Neural cell (in vitro differentiated cells): ENCODE measurements at regions not wholly inside any gene's neighbourhood (a gene's known extent, or its start where the extent isn't known, plus 50 kb on each side); places are given as distances from the start of the nearest gene placed in this dataset.

Experiments used
- H2AFZ ChIP-seq: fragments of 200-600, 300-800 bp; sonication (generic), shearing (Covaris generic); 2 replicates; pipeline ENCODE4 v1.6.0; 2014; ENCODE audit warnings: low read depth, mild to moderate bottlenecking, antibody characterized with exemption, low read length, moderate library complexity
- H3F3A ChIP-seq: fragments of 200-600 bp; shearing (Covaris generic); 2 replicates; pipeline ENCODE4 v1.6.1; 2016; ENCODE audit warnings: mild to moderate bottlenecking, moderate library complexity, mixed read lengths, antibody characterized with exemption, low read length; ENCODE audit not compliant: insufficient read depth, poor library complexity, severe bottlenecking
- H3K27ac ChIP-seq: fragments of 200-600, 300-800 bp; sonication (generic), shearing (Covaris generic); 2 replicates; pipeline ENCODE4 v1.5.1; 2014; ENCODE audit warnings: mild to moderate bottlenecking, low read length, moderate library complexity
- H3K27me3 ChIP-seq: fragments of 300-800, 200-600 bp; sonication (generic), shearing (Covaris generic); 2 replicates; pipeline ENCODE4 v1.6.0; 2014; ENCODE audit warnings: mild to moderate bottlenecking, low read depth, low read length, moderate library complexity; ENCODE audit not compliant: insufficient read depth
- H3K36me3 ChIP-seq: fragments of 300-800, 200-600 bp; sonication (generic), shearing (Covaris generic); 2 replicates; pipeline ENCODE4 v1.5.1; 2014; ENCODE audit warnings: mild to moderate bottlenecking, antibody characterized with exemption, low read length, moderate library complexity; ENCODE audit not compliant: insufficient read depth
- H3K4me2 ChIP-seq: fragments of 300-800, 200-600 bp; sonication (generic), shearing (Covaris generic); 2 replicates; pipeline ENCODE4 v1.6.0; 2014; ENCODE audit warnings: mild to moderate bottlenecking, low read length
- H3K4me3 ChIP-seq: fragments of 300-800, 200-600 bp; sonication (generic), shearing (Covaris generic); 2 replicates; pipeline ENCODE4 v1.5.1; 2014; ENCODE audit warnings: mild to moderate bottlenecking, low read length, moderate library complexity
- H3K79me2 ChIP-seq: fragments of 200-600 bp; shearing (Covaris generic); replicated peaks from 2 replicates; pipeline ENCODE4 v1.6.0; 2014; ENCODE audit warnings: mild to moderate bottlenecking, low read length, moderate library complexity; ENCODE audit not compliant: insufficient read depth
- H3K9ac ChIP-seq: fragments of 300-800, 200-600 bp; sonication (generic), shearing (Covaris generic); 2 replicates; pipeline ENCODE4 v1.6.1; 2016; ENCODE audit warnings: mild to moderate bottlenecking, low read length, mixed read lengths
- H3K9me2 ChIP-seq: fragments of 200-600 bp; shearing (Covaris generic); 2 replicates; pipeline ENCODE4 v1.6.1; 2016; ENCODE audit warnings: mild to moderate bottlenecking, low read length, mixed read lengths; ENCODE audit not compliant: insufficient read depth
- H3K9me3 ChIP-seq: fragments of 200-600, 300-800 bp; sonication (generic), shearing (Covaris generic); 2 replicates; pipeline ENCODE4 v1.6.1; 2016; ENCODE audit warnings: mild to moderate bottlenecking, mixed run types, low read length, moderate library complexity, mixed read lengths
- H4K20me1 ChIP-seq: fragments of 200-600 bp; shearing (Covaris generic); 2 replicates; pipeline ENCODE4 v1.6.1; 2016; ENCODE audit warnings: mild to moderate bottlenecking, mixed run types; ENCODE audit not compliant: insufficient read depth
- EP300 ChIP-seq: fragments of 450-650 bp; conservative IDR thresholded peaks from 2 replicates; pipeline ENCODE4 v1.6.1; 2014; ENCODE audit warnings: antibody characterized with exemption, mild to moderate bottlenecking, moderate library complexity; ENCODE audit not compliant: poor library complexity, severe bottlenecking
- EZH2 ChIP-seq: fragments of 200-600, 300-800 bp; shearing (Covaris generic), sonication (generic); IDR thresholded peaks from 2 replicates; pipeline ENCODE4 v1.6.1; 2014; ENCODE audit warnings: antibody characterized with exemption, low read length, borderline replicate concordance, mild to moderate bottlenecking; ENCODE audit not compliant: insufficient read depth, poor library complexity, severe bottlenecking
- MXI1 ChIP-seq: fragments of 450-650 bp; conservative IDR thresholded peaks from 2 replicates; pipeline ENCODE4 v1.6.1; 2014; ENCODE audit warnings: antibody characterized with exemption, mild to moderate bottlenecking; ENCODE audit not compliant: poor library complexity, severe bottlenecking
- POLR2AphosphoS5 ChIP-seq: IDR thresholded peaks from 2 replicates; pipeline ENCODE4 v1.6.1; 2012
- RAD21 ChIP-seq: fragments of 450-650 bp; conservative IDR thresholded peaks from 2 replicates; pipeline ENCODE4 v1.6.1; 2014; ENCODE audit warnings: antibody characterized with exemption, mild to moderate bottlenecking, moderate library complexity
- SMC3 ChIP-seq: fragments of 450-650 bp; conservative IDR thresholded peaks from 2 replicates; pipeline ENCODE4 v1.6.1; 2014; ENCODE audit warnings: antibody characterized with exemption, mild to moderate bottlenecking, moderate library complexity; ENCODE audit not compliant: poor library complexity
- TAF1 ChIP-seq: IDR thresholded peaks from 2 replicates; pipeline ENCODE4 v1.6.1; 2012; ENCODE audit warnings: low read depth
- TF ChIP-seq, protein P1 (sequence below): IDR thresholded peaks from 2 replicates; pipeline ENCODE4 v1.6.1; 2012; ENCODE audit warnings: borderline replicate concordance
- TF ChIP-seq, protein P2 (sequence below): fragments of 450-650 bp; IDR thresholded peaks from 2 replicates; pipeline ENCODE4 v1.5.1; 2014; ENCODE audit warnings: antibody characterized with exemption, mild to moderate bottlenecking, moderate library complexity; ENCODE audit not compliant: poor library complexity, severe bottlenecking

DNA sequence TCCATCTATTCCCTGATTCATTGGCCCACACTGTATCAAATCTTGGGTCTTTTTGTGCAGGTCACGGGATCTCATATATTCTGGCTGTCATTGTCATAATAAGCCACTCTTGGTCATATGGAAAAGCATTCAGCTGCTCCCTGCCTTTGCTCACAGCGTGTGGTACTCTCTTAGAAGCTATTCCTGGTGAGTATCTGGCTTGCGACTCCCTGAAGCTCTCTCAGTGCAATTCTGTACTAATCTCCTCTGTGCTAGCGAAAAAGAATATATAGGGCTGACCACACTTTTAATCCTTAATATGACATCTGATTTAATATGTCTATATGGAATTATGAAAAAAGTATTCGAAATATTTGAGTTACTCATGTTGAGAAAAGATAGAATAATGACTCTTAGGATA, 440.8 kb upstream of the GBE1 start:
- Histone ChIP-seq H3K4me3 (no peak overlapping the region), H3F3A (no peaks in the 10 kb centered on the region), H2AFZ (no peak overlapping the region), H3K9me2 (no peaks in the 10 kb centered on the region), H3K27ac (peak overlapping the region; percentile 25), H3K79me2 (no peaks in the 10 kb centered on the region), H3K4me2 (no peak overlapping the region), H3K27me3 (no peaks in the 10 kb centered on the region), H3K36me3 (no peaks in the 10 kb centered on the region), H4K20me1 (no peaks in the 10 kb centered on the region), H3K9ac (no peak overlapping the region), H3K9me3 (no peaks in the 10 kb centered on the region)
- TF ChIP-seq POLR2AphosphoS5 (peak; percentile 64), EP300 (peak; percentile 81), MXI1 (no peak), TAF1 (no peak), RAD21 (peak; percentile 19)
- TF ChIP-seq, protein P1, sequence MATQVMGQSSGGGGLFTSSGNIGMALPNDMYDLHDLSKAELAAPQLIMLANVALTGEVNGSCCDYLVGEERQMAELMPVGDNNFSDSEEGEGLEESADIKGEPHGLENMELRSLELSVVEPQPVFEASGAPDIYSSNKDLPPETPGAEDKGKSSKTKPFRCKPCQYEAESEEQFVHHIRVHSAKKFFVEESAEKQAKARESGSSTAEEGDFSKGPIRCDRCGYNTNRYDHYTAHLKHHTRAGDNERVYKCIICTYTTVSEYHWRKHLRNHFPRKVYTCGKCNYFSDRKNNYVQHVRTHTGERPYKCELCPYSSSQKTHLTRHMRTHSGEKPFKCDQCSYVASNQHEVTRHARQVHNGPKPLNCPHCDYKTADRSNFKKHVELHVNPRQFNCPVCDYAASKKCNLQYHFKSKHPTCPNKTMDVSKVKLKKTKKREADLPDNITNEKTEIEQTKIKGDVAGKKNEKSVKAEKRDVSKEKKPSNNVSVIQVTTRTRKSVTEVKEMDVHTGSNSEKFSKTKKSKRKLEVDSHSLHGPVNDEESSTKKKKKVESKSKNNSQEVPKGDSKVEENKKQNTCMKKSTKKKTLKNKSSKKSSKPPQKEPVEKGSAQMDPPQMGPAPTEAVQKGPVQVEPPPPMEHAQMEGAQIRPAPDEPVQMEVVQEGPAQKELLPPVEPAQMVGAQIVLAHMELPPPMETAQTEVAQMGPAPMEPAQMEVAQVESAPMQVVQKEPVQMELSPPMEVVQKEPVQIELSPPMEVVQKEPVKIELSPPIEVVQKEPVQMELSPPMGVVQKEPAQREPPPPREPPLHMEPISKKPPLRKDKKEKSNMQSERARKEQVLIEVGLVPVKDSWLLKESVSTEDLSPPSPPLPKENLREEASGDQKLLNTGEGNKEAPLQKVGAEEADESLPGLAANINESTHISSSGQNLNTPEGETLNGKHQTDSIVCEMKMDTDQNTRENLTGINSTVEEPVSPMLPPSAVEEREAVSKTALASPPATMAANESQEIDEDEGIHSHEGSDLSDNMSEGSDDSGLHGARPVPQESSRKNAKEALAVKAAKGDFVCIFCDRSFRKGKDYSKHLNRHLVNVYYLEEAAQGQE = peak; percentile 87

DNA sequence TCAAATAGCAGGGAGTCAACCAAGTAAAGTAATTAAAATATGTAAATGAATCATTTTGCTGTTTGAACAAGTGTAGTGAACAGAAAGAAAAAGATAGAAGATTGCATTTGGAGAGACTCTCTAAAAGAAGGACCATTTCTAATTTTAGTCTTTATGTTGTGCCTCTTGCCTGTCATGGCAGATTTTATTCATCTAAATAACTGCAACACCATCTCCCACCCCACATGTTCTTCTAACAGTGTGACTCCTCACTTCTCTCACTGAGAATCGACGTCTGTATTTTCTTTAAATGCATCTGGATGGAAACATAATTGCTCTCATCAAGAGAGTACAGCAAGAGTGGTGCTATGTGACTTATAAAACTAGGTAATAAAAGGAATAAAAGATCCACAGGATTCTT, 439.9 kb upstream of the GBE1 start:
- TF ChIP-seq, protein P2, sequence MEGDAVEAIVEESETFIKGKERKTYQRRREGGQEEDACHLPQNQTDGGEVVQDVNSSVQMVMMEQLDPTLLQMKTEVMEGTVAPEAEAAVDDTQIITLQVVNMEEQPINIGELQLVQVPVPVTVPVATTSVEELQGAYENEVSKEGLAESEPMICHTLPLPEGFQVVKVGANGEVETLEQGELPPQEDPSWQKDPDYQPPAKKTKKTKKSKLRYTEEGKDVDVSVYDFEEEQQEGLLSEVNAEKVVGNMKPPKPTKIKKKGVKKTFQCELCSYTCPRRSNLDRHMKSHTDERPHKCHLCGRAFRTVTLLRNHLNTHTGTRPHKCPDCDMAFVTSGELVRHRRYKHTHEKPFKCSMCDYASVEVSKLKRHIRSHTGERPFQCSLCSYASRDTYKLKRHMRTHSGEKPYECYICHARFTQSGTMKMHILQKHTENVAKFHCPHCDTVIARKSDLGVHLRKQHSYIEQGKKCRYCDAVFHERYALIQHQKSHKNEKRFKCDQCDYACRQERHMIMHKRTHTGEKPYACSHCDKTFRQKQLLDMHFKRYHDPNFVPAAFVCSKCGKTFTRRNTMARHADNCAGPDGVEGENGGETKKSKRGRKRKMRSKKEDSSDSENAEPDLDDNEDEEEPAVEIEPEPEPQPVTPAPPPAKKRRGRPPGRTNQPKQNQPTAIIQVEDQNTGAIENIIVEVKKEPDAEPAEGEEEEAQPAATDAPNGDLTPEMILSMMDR = no peak
- no peak for TF ChIP-seq RAD21
- TF ChIP-seq SMC3 = no peak
- no peak for TF ChIP-seq MXI1
- no peaks in the 10 kb centered on the region for H3K36me3 ChIP-seq

DNA sequence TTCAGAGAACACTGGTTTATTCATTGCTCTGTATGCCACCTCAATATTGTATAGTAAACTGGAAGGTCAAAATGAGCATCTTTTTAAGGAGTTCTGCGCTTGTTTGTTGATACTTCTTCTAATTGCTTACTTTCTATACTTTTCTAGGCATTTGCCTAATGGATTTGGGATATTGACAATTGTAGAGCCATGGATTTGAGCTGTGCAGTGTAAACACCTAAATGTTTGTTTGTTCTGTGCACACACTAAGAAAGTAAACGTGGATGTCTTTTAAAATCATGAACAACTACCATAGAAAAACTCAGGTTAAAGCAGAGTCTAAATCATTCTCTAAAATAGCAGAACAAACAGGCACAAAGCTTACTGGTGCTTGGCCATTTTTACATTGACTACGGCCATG, 436.6 kb upstream of the GBE1 start:
- no peaks in the 10 kb centered on the region for H3K9me3 ChIP-seq
- H3K27me3 ChIP-seq = no peaks in the 10 kb centered on the region
- TF ChIP-seq TAF1 (no peak), EZH2 (no peak)
- H2AFZ ChIP-seq = no peak overlapping the region
- H3K79me2 ChIP-seq = no peaks in the 10 kb centered on the region
- H3K9ac ChIP-seq = no peak overlapping the region
- H3K9me2 ChIP-seq = no peaks in the 10 kb centered on the region
- no peak overlapping the region for H3K4me2 ChIP-seq
- H3K36me3 ChIP-seq = no peaks in the 10 kb centered on the region
- H3F3A ChIP-seq = no peaks in the 10 kb centered on the region
- no peak overlapping the region for H3K27ac ChIP-seq
- no peaks in the 10 kb centered on the region for H4K20me1 ChIP-seq
- no peak overlapping the region for H3K4me3 ChIP-seq

More for the DNA sequence above, 439.9 kb upstream of the GBE1 start:
- Histone ChIP-seq H3K4me3 (no peak overlapping the region), H3K79me2 (no peaks in the 10 kb centered on the region), H3K9me2 (no peaks in the 10 kb centered on the region), H2AFZ (no peak overlapping the region), H3K4me2 (no peak overlapping the region), H3K9me3 (no peaks in the 10 kb centered on the region), H4K20me1 (no peaks in the 10 kb centered on the region), H3F3A (no peaks in the 10 kb centered on the region), H3K27me3 (no peaks in the 10 kb centered on the region), H3K27ac (no peak overlapping the region), H3K9ac (no peak overlapping the region)
